ENCODE measurements at regions not wholly inside any gene's neighbourhood (a gene's known extent, or its start where the extent isn't known, plus 50 kb on each side); places are given as distances from the start of the nearest gene placed in this dataset.

DNA sequence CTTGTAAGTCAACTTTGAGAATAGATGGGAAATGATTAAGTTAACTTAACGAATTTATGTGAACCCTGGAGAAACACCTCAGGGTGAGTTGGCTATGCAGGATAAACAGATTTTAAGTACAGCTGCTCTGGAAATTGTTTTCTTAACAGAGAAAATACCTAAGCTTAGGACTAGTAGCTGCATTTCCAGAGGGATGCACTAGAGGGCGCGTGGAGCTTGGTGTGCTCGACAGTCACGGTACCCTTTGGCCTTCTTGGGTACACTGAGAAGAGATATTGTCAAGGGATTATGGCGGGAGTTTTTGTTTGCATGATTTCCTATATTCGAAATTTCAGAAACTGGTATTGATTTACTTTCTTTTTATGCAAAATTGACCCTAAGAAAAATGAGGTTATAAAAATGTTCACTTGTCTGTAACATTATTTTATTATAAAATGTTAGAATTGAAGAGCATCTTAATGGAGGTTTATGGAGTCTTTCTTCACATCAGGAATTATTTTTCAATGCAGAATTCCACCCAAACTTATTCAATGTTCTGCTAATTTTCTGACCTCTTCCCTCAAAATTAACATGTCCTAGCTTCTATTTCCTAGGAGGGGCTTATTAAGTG is 58.4 kb upstream of the MYO3A start:
- TF ChIP-seq, protein P1, sequence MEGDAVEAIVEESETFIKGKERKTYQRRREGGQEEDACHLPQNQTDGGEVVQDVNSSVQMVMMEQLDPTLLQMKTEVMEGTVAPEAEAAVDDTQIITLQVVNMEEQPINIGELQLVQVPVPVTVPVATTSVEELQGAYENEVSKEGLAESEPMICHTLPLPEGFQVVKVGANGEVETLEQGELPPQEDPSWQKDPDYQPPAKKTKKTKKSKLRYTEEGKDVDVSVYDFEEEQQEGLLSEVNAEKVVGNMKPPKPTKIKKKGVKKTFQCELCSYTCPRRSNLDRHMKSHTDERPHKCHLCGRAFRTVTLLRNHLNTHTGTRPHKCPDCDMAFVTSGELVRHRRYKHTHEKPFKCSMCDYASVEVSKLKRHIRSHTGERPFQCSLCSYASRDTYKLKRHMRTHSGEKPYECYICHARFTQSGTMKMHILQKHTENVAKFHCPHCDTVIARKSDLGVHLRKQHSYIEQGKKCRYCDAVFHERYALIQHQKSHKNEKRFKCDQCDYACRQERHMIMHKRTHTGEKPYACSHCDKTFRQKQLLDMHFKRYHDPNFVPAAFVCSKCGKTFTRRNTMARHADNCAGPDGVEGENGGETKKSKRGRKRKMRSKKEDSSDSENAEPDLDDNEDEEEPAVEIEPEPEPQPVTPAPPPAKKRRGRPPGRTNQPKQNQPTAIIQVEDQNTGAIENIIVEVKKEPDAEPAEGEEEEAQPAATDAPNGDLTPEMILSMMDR (IDR thresholded peaks at IDR 0.05), result peak; percentile 36 to 51 (median 45)
- TF ChIP-seq POLR2A (IDR thresholded peaks at IDR 0.05), result no peak
